Left hindlimb (tissue), 1 donor: ENCODE measurements at regions not wholly inside any gene's neighbourhood (a gene's known extent, or its start where the extent isn't known, plus 50 kb on each side); places are given as distances from the start of the nearest gene placed in this dataset.
"Not testable (repeated sequence)": the region's sequence is repeated elsewhere in the genome, so short reads cannot be mapped to it uniquely, and the experiment has no call there.

Experiments used
- DNase-seq: peaks from one replicate; pipeline ENCODE4 v3.0.0-alpha.2; 2018

GRCh38 chr2:126270587-126270986, 385.4 kb upstream of the GYPC start:
- DNase-seq: no peak

- no peak for DNase-seq
These were observed 383.6 kb upstream of the GYPC start for GRCh38 chr2:126272401-126272800.

DNA sequence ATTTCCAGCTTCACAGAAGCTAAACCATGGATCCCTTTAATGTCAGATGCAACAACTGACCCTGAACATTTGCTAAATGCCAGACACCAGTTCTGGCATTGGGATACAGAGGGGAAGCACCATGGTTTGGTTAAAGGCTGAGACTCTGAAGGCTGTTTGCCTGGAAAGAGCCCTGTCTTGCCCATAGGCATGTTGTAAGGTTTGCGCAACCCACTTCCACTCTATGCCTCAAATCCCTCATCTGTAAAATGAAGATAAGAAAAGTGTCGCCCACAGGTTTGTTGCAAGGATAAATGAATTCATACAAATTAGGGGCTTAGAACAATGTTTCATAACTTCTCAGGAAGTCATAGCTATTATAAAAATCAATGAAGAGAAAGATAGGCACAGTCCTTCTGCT, 380.9 kb upstream of the GYPC start:
- DNase-seq: no peak

DNA sequence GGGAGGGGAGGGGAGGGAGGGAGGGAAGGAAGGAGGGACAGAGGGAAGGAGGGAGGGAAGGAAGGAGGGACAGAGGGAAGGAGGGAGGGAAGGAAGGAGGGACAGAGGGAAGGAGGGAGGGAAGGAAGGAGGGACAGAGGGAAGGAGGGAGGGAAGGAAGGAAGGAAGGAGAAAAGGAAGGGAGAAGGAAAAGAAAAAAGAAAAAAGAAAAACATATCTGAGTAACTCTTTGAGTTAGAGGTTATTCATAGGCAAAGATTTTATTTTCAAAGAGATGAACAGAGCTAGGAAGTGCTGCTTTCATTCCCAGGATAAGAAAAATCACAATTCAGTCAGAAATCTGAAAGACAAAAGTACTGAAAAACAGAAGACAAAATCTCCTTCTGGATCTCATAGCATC, 379.7 kb upstream of the GYPC start:
- not testable (repeated sequence) for DNase-seq

DNA sequence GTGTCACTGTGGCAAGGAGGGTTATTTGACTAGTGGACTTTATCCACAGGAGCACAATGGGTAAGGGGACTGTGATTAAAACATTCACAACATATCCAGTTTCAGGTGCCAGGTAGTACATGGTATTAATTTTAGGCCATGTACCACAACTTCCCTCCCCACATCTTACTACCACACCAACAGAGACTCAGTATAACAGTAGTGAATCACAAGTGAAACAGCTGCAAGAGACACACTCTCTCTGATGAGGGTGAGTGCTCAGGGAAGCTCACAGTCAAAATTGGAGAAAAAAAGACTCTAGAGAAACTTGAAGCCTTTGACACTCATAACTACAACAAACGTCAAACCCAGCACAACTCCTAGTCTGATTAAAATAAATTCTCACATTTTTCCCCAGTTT, 367.6 kb upstream of the GYPC start:
- DNase-seq: no peak

- DNase-seq: not testable (repeated sequence)
These were observed 362.0 kb upstream of the GYPC start for GRCh38 chr2:126293962-126294361.

GRCh38 chr2:126299469-126299976, 356.4 kb upstream of the GYPC start:
- DNase-seq: no peak

- DNase-seq: no peak
These were observed 355.6 kb upstream of the GYPC start for GRCh38 chr2:126300348-126300747.

DNA sequence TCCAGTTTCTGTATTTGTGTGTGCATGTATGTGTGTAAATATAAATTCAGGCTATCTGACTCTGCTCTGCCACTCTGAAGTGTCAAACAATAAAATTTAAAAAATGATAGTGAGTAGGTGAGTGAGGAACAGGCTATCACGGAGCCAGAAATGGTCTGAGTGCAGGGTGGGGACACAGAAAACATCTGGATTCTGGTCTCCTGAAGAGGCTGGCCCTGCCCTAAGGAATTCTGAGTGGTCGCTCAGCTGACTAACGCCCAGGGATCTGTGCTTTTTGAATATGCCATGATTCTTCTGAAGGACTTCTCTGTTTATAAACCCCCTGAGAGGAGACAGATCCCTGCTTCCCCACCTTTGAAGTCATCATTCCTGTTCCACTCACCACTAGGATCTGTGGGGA, 353.9 kb upstream of the GYPC start:
- DNase-seq: no peak

GRCh38 chr2:126303113-126303512, 352.8 kb upstream of the GYPC start:
- no peak for DNase-seq

- no peak for DNase-seq
These were observed 351.8 kb upstream of the GYPC start for GRCh38 chr2:126304154-126304553.

DNA sequence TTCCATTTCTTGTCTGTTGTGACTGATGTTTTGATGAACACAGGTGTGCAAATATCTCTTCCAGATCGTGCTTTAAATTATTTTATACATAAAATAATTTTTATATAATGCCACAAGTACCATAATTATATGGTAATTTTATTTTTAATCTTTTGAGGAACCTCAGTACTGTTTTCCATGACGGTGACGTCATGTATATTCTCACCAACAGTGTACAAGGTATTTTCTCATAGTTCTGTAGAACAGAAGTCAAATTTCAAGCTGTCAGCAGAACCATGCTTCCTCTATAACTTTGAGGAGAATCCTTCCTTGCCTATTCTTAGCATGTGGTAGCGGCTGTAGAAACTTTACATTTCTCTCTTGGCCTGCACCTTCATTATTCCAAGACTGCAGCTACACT, 349.4 kb upstream of the GYPC start:
- DNase-seq: no peak

DNA sequence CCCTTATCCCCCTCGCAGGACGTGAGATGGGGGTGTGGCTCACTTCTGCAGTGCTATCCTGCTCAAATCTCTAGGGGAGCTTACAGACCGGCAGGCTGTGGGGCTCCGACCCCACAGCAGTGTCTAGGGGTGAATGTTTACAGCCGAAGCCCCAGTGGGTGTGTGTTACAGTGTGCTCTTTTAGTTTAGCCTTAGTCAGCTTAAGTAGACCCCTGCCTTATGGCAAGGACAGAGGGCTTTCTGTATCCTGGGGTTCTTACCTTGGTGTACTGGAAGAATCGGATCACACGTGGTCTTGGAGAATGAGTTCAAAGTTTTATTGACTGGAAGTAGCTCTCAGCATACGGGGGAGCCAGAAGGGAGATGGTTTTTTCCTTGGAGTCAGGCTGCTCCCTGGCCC, 348.2 kb upstream of the GYPC start:
- DNase-seq: no peak

- no peak for DNase-seq
These were observed 346.8 kb upstream of the GYPC start for GRCh38 chr2:126309185-126309584.

DNA sequence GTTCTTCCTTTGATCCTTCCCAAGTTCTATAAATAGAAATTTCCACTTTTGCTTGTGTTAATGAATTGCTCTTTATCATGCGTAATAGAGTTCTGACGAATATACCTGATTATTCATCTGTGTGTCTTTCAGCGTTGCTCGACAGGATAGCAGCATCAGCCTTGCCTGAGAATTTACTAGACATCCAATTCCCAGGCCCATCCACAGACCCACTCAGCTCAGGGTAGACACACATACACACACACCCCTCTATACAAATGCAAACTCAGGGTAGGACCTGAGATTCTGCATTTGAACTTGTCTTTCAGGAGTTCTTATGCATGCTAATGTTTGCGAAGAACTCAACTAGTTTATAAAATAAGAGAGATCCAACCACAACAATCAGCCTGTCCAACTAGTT, 343.4 kb upstream of the GYPC start:
- DNase-seq: no peak

- DNase-seq: no peak
These were observed 340.1 kb upstream of the GYPC start for GRCh38 chr2:126315828-126316227.

DNA sequence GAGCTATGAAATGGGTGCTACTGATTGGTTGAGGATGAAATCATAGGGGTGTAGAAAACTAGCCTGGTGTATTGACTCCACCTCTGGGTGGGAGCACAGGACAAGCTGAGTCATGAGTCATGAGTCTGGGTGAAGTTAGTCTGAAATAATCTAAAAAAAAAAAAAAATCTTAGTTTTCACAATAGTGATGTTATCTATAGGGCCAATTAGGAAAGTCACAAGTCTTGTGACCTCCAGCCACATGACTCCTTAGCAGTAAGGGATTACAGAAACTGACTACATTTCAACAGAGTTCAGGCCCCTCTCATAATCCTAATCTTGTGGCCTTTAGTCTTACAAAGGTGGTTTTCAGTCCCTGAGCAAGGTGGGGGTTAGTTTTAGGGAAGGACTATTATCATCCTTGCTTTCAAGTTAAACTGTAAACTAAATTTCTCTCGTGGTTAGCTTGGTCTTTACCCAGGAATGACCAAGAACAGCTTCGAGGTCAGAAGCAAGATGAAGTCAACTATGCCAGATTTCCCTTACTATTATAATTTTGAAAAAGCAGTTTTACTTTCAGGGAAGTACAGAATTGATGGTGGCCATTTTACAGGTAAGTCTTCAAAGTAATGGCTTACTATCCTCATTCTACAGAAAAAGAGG, 338.0 kb upstream of the GYPC start:
- DNase-seq: no peak

- DNase-seq: no peak
These were observed 333.6 kb upstream of the GYPC start for GRCh38 chr2:126322342-126322741.

- no peak for DNase-seq
These were observed 330.8 kb upstream of the GYPC start for GRCh38 chr2:126325202-126325601.

GRCh38 chr2:126329173-126329572, 326.8 kb upstream of the GYPC start:
- no peak for DNase-seq

DNA sequence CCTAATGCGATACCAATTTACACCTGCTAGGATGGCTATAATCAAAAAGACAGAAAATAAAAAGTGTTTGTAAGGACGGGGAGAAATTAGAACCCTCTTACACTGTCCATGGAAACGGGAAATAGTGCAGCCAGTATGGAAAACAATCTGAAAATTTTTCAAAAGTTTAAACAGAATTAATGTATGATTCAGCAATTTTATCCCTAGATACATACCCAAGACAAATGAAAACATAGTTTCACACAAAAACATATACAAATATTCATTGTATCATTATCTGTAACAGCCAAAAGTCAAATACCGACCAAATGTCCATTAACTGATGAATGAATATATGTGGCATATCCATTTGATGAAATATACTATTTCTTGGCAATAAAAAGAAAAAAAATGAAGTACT, 313.5 kb upstream of the GYPC start:
- no peak for DNase-seq

DNA sequence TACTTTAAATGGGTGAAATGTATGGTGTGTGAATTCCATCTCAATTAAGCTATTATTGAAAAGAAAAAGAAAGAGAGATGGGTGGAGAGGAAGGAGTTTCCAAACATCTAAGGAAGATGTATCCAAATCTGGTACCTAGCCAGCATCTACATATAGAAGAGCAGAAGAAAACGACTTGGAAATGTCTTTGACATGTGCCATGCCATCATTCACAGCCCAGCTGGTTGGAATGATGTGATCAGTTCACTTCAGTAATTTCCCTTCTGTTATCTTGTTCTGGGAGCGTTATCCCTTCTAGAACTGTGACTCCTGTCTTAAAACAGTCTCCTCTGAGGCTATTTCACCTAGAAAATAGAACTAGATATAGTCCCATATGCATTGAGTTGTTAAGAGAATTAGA, 312.8 kb upstream of the GYPC start:
- DNase-seq: no peak

DNA sequence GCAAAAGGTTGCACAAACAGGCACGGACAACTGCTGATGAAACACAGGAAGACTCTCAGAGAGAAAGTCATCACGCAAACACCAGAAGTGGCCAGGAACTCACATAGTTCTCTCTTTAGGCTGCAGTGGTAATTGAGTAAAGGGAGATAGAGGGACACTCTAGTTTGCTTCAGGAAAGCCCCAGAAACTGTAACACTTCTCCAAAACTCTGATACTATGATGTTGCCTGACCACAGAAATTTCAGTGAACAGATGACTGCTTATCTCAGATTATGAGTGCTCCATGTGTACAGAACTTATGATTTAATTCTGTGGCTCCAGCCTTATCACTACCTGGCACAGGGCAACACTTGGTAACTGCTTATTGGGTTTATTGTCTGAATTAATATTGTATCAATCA, 311.5 kb upstream of the GYPC start:
- DNase-seq: no peak

- no peak for DNase-seq
These were observed 310.3 kb upstream of the GYPC start for GRCh38 chr2:126345691-126346090.

DNA sequence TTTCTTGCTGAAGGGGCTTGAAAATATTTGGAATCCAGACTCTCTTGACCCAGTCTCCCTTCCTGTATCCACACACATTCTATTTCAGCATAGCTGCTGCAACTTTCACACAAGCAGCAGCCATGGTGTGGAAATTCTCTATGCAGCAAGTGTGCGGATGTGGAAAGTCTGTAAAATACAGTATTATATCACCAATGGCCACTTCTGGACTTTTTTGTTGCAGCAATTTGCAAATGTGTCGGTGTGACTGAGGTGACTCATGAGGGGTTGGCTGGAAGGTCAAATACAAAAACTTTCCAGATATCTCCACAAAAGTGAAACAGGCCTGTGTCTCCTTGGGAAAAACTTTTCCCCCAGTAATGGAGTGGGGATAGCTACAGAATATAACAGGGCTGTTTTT, 299.3 kb upstream of the GYPC start:
- no peak for DNase-seq

DNA sequence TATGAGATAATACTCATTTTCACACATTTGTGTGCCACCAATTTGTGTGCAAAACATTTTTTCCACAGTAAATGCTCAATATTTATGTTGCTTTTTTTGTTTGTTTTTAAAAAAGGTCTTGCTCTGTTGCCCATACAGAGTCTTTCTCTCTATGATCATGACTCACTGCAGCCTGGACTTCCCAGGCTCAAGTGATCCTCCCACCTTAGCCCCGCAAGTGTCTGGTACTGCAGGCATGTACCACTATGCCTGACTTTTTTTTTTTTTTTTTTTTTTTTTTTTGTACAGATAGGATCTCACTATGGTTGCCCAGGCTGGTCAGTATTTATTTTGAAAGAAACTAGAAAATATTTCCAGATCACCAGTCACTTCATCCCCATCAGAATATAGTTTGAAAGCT, 297.8 kb upstream of the GYPC start:
- DNase-seq: no peak
